ENCODE measurements at regions not wholly inside any gene's neighbourhood (a gene's known extent, or its start where the extent isn't known, plus 50 kb on each side); places are given as distances from the start of the nearest gene placed in this dataset.

- no peak for TF ChIP-seq CTCF (IDR thresholded peaks at IDR 0.05; ENCODE audit: low read depth, low read length)
- DNase-seq = no peak
- H3K27ac ChIP-seq = no peak overlapping the region
- H3K4me3 ChIP-seq (ENCODE audit: low read depth, low read length) = no peak overlapping the region
- no peaks in the 10 kb centered on the region for H3K27me3 ChIP-seq (ENCODE audit: insufficient read depth, low read depth, severe bottlenecking)
- no peaks in the 10 kb centered on the region for H3K36me3 ChIP-seq
- peaks cover 9% of the 10 kb centered on the region for H3K9me3 ChIP-seq (ENCODE audit: severe bottlenecking)
Observed at GRCh38 chr5:125315306-125315705, 568.9 kb upstream of the ZNF608 start.

GRCh38 chr5:125316391-125316790 is 570.0 kb upstream of the ZNF608 start:
- H3K27ac ChIP-seq = peak overlapping the region; percentile 72
- no peaks in the 10 kb centered on the region for H3K27me3 ChIP-seq (ENCODE audit: insufficient read depth, low read depth, severe bottlenecking)
- no peak for TF ChIP-seq CTCF (IDR thresholded peaks at IDR 0.05; ENCODE audit: low read depth, low read length)
- no peak overlapping the region for H3K4me3 ChIP-seq (ENCODE audit: low read depth, low read length)
- H3K36me3 ChIP-seq = no peaks in the 10 kb centered on the region
- no peak for DNase-seq
- H3K9me3 ChIP-seq (ENCODE audit: severe bottlenecking) = peaks cover 9% of the 10 kb centered on the region

DNA sequence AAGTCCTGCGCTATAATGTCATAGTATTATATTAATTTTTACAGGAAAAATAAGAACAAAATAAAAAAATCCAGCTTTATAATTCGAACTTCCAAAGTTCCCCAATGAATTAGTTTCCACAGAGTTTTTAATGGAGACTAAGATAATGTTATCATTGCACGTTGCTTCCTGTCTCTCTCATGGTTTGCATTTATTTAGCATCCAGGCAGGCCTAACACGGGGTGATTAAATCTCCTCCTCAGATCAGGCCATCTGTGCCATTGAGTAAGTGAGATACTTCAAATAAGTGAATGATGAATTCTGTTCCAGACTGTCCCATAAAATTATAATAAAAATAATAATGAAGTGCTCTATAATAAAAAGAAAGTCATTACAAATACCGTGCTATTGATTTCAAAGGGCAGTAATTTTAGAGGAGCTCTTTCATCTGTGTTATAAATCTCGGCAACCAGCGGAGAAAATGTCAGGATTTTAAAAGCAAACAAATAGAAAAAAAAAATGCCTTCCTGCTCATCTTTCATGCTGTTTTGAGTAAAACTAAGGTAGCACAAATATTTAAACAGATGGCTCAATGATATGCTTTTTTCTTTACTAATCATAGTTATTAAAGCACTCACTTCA is 570.6 kb upstream of the ZNF608 start:
- Histone ChIP-seq H3K36me3 (no peaks in the 10 kb centered on the region), H3K27me3 (ENCODE audit: insufficient read depth, low read depth, severe bottlenecking) (no peaks in the 10 kb centered on the region), H3K4me3 (ENCODE audit: low read depth, low read length) (no peak overlapping the region), H3K9me3 (ENCODE audit: severe bottlenecking) (peaks cover 9% of the 10 kb centered on the region), H3K27ac (peak overlapping the region; percentile 72)
- DNase-seq = peak; percentile 13
- no peak for TF ChIP-seq CTCF (IDR thresholded peaks at IDR 0.05; ENCODE audit: low read depth, low read length)

DNA sequence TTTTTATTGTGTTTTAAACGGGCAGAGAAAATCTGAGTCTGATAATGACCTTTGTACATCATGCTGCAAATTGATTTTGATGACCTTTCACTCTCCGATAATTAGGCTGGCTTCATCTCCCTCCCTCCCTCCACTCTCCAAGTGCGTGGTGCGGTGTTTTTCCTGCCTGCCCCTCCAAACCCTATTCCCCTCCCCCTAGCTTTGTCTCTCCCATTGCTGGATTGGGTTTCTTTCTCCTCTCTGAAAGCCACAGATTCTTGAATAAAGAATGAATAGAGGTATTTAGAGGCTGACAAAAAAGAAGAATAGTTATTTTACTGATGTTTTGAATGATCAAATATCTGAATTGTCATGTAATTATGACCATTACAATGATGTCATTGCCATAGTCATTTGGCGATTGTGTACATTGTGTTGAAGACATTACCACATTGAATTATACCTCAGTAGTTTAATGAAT is 571.1 kb upstream of the ZNF608 start:
- H3K36me3 ChIP-seq = no peaks in the 10 kb centered on the region
- DNase-seq = peak; percentile 16
- H3K9me3 ChIP-seq (ENCODE audit: severe bottlenecking) = peaks cover 8% of the 10 kb centered on the region
- H3K27ac ChIP-seq = peak overlapping the region; percentile 72
- no peak for TF ChIP-seq CTCF (IDR thresholded peaks at IDR 0.05; ENCODE audit: low read depth, low read length)
- no peak overlapping the region for H3K4me3 ChIP-seq (ENCODE audit: low read depth, low read length)
- H3K27me3 ChIP-seq (ENCODE audit: insufficient read depth, low read depth, severe bottlenecking) = no peaks in the 10 kb centered on the region

DNA sequence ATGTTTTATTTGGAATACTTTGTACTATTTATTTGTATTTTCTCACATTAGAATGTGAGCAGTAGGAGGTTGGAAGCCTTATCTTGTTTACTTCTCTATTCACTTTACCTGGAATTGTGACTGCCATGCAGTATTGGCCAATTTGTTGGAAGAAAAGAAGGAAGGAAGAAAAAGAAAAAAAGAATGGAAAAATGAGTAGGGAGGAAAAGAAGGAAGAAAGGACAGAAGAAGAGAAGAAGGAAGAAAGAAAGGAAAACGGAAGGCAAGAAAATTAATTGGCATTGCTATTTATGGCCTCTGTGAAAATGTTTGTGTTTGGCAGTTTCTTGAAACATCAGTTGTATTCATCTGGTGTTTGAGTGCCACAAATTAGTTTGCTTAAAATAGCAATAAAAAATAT is 575.2 kb upstream of the ZNF608 start:
- no peak for TF ChIP-seq CTCF (IDR thresholded peaks at IDR 0.05; ENCODE audit: low read depth, low read length)
- H3K27me3 ChIP-seq (ENCODE audit: insufficient read depth, low read depth, severe bottlenecking) = no peaks in the 10 kb centered on the region
- no peaks in the 10 kb centered on the region for H3K9me3 ChIP-seq (ENCODE audit: severe bottlenecking)
- H3K4me3 ChIP-seq (ENCODE audit: low read depth, low read length) = no peak overlapping the region
- H3K27ac ChIP-seq = no peak overlapping the region
- H3K36me3 ChIP-seq = no peaks in the 10 kb centered on the region
- DNase-seq = no peak

- no peak for DNase-seq
Observed at GRCh38 chr5:125323613-125324012, 577.2 kb upstream of the ZNF608 start.

More at GRCh38 chr5:125323613-125324012, 577.2 kb upstream of the ZNF608 start:
- Histone ChIP-seq H3K9me3 (ENCODE audit: severe bottlenecking) (no peaks in the 10 kb centered on the region), H3K27ac (no peak overlapping the region), H3K4me3 (ENCODE audit: low read depth, low read length) (no peak overlapping the region), H3K27me3 (ENCODE audit: insufficient read depth, low read depth, severe bottlenecking) (no peaks in the 10 kb centered on the region), H3K36me3 (no peaks in the 10 kb centered on the region)
- TF ChIP-seq CTCF (IDR thresholded peaks at IDR 0.05; ENCODE audit: low read depth, low read length) = no peak

Data from WERI-Rb-1 (cell line).